ENCODE measurements at regions not wholly inside any gene's neighbourhood (a gene's known extent, or its start where the extent isn't known, plus 50 kb on each side); places are given as distances from the start of the nearest gene placed in this dataset.
"Not testable (repeated sequence)": the region's sequence is repeated elsewhere in the genome, so short reads cannot be mapped to it uniquely, and the experiment has no call there.

- no peak for DNase-seq (ENCODE audit: low spot score)
- TF ChIP-seq, protein P1, sequence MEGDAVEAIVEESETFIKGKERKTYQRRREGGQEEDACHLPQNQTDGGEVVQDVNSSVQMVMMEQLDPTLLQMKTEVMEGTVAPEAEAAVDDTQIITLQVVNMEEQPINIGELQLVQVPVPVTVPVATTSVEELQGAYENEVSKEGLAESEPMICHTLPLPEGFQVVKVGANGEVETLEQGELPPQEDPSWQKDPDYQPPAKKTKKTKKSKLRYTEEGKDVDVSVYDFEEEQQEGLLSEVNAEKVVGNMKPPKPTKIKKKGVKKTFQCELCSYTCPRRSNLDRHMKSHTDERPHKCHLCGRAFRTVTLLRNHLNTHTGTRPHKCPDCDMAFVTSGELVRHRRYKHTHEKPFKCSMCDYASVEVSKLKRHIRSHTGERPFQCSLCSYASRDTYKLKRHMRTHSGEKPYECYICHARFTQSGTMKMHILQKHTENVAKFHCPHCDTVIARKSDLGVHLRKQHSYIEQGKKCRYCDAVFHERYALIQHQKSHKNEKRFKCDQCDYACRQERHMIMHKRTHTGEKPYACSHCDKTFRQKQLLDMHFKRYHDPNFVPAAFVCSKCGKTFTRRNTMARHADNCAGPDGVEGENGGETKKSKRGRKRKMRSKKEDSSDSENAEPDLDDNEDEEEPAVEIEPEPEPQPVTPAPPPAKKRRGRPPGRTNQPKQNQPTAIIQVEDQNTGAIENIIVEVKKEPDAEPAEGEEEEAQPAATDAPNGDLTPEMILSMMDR (IDR thresholded peaks at IDR 0.05; ENCODE audit: unreplicated experiment) = no peak
- H3K27ac Mint-ChIP-seq (ENCODE audit: unreplicated experiment) = no peak overlapping the region
- H3K36me3 Mint-ChIP-seq (ENCODE audit: low read depth, unreplicated experiment) = no peaks in the 10 kb centered on the region
- no peaks in the 10 kb centered on the region for H3K27me3 Mint-ChIP-seq (ENCODE audit: unreplicated experiment)
- no peaks in the 10 kb centered on the region for H3K4me1 Mint-ChIP-seq (ENCODE audit: unreplicated experiment)
- H3K9me3 Mint-ChIP-seq (ENCODE audit: unreplicated experiment) = no peaks in the 10 kb centered on the region
- no peak overlapping the region for H3K4me3 Mint-ChIP-seq (ENCODE audit: unreplicated experiment)
Observed at GRCh38 chr2:14079576-14079975, 552.9 kb upstream of the LRATD1 start.

- TF ChIP-seq, protein P1 (IDR thresholded peaks at IDR 0.05; ENCODE audit: unreplicated experiment) = no peak
- Mint-ChIP-seq H3K27me3 (ENCODE audit: unreplicated experiment) (peaks cover 2% of the 10 kb centered on the region), H3K9me3 (ENCODE audit: unreplicated experiment) (no peaks in the 10 kb centered on the region), H3K4me1 (ENCODE audit: unreplicated experiment) (no peaks in the 10 kb centered on the region), H3K36me3 (ENCODE audit: low read depth, unreplicated experiment) (no peaks in the 10 kb centered on the region), H3K4me3 (ENCODE audit: unreplicated experiment) (no peak overlapping the region), H3K27ac (ENCODE audit: unreplicated experiment) (no peak overlapping the region)
- DNase-seq (ENCODE audit: low spot score) = no peak
Observed at GRCh38 chr2:14081521-14081920, 551.0 kb upstream of the LRATD1 start.

DNA sequence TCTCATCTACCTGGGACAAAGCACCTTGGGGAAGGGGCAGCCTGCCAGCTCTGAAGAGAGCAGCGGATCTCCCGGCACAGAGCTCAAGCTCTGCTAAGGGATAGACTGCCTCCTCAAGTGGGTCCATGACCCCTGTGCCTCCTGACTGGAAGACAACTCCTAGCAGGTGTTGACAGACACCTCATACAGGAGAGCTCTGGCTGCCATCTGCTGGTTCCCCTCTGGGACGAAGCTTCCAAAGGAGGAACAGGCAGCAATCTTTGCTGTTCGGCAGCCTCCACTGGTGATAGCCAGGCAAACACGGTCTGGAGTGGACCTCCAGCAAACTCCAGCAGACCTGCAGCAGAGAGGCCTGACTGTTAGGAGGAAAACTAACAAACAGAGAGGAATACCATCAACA lies 549.9 kb upstream of the LRATD1 start:
- Mint-ChIP-seq H3K27ac (ENCODE audit: unreplicated experiment) (no peak overlapping the region), H3K36me3 (ENCODE audit: low read depth, unreplicated experiment) (no peaks in the 10 kb centered on the region), H3K9me3 (ENCODE audit: unreplicated experiment) (no peaks in the 10 kb centered on the region), H3K4me3 (ENCODE audit: unreplicated experiment) (no peak overlapping the region), H3K27me3 (ENCODE audit: unreplicated experiment) (peaks cover 2% of the 10 kb centered on the region), H3K4me1 (ENCODE audit: unreplicated experiment) (no peaks in the 10 kb centered on the region)
- TF ChIP-seq, protein P1 (IDR thresholded peaks at IDR 0.05; ENCODE audit: unreplicated experiment) = no peak
- no peak for DNase-seq (ENCODE audit: low spot score)

DNA sequence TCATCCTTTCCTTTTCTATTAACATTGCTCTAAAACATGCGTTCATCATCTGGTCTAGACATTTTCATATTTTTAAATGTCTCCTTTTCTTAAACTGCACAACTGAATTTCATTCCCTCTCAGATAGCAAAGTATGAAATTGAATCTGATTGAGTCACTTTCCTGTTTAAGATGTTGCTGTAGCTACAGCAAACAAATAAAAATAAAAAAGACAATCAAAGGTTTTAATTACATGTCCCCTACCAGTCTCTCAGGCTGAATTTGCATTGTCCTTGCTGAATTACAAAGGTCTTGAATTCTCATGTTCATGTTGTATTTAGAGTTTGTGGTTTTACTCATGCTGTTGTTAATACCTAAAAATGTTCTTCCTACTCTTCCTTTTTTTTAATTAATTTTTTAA lies 537.9 kb upstream of the LRATD1 start:
- DNase-seq (ENCODE audit: low spot score) = no peak
- TF ChIP-seq, protein P1 (IDR thresholded peaks at IDR 0.05; ENCODE audit: unreplicated experiment) = no peak
- no peaks in the 10 kb centered on the region for H3K36me3 Mint-ChIP-seq (ENCODE audit: low read depth, unreplicated experiment)
- H3K27me3 Mint-ChIP-seq (ENCODE audit: unreplicated experiment) = no peaks in the 10 kb centered on the region
- H3K27ac Mint-ChIP-seq (ENCODE audit: unreplicated experiment) = no peak overlapping the region
- H3K4me3 Mint-ChIP-seq (ENCODE audit: unreplicated experiment) = no peak overlapping the region
- no peaks in the 10 kb centered on the region for H3K4me1 Mint-ChIP-seq (ENCODE audit: unreplicated experiment)
- no peaks in the 10 kb centered on the region for H3K9me3 Mint-ChIP-seq (ENCODE audit: unreplicated experiment)

DNA sequence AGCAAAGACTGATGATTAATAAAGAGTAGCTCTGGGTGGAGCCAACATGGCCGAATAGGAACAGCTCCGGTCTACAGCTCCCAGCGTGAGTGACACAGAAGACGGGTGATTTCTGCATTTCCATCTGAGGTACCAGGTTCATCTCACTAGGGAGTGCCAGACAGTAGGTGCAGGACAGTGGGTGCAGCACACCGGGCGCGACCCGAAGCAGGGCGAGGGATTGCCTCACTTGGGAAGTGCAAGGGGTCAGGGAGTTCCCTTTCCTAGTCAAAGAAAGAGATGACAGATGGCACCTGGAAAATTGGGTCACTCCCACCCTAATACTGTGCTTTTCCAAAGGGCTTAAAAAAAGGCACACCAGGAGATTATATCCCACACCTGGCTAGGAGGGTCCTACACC lies 533.4 kb upstream of the LRATD1 start:
- H3K27ac Mint-ChIP-seq (ENCODE audit: unreplicated experiment); H3K4me3 Mint-ChIP-seq (ENCODE audit: unreplicated experiment); H3K36me3 Mint-ChIP-seq (ENCODE audit: low read depth, unreplicated experiment); DNase-seq (ENCODE audit: low spot score); H3K27me3 Mint-ChIP-seq (ENCODE audit: unreplicated experiment); H3K9me3 Mint-ChIP-seq (ENCODE audit: unreplicated experiment); H3K4me1 Mint-ChIP-seq (ENCODE audit: unreplicated experiment): not testable (repeated sequence)

GRCh38 chr2:14114275-14114674 lies 518.2 kb upstream of the LRATD1 start:
- no peak overlapping the region for H3K27ac Mint-ChIP-seq (ENCODE audit: unreplicated experiment)
- DNase-seq (ENCODE audit: low spot score) = no peak
- H3K4me3 Mint-ChIP-seq (ENCODE audit: unreplicated experiment) = no peak overlapping the region
- H3K27me3 Mint-ChIP-seq (ENCODE audit: unreplicated experiment) = no peaks in the 10 kb centered on the region
- no peaks in the 10 kb centered on the region for H3K9me3 Mint-ChIP-seq (ENCODE audit: unreplicated experiment)
- TF ChIP-seq, protein P1 (IDR thresholded peaks at IDR 0.05; ENCODE audit: unreplicated experiment) = no peak
- H3K36me3 Mint-ChIP-seq (ENCODE audit: low read depth, unreplicated experiment) = no peaks in the 10 kb centered on the region
- H3K4me1 Mint-ChIP-seq (ENCODE audit: unreplicated experiment) = no peaks in the 10 kb centered on the region
